Duodenal mucosa (tissue), 2 donors: ENCODE measurements at regions not wholly inside any gene's neighbourhood (a gene's known extent, or its start where the extent isn't known, plus 50 kb on each side); places are given as distances from the start of the nearest gene placed in this dataset.
"Not testable (repeated sequence)": the region's sequence is repeated elsewhere in the genome, so short reads cannot be mapped to it uniquely, and the experiment has no call there.

Experiments used
- H3K27ac ChIP-seq: one replicate; pipeline ENCODE4 v1.7.0; 2013; ENCODE audit warnings: low read depth, low read length
- H3K27me3 ChIP-seq, 2 donors: one replicate each; pipeline ENCODE4 v1.7.0; 2013; ENCODE audit warnings: low read length in 2 of 2, control low read depth in 1 of 2; ENCODE audit not compliant: insufficient read depth in 2 of 2, control insufficient read depth in 1 of 2
- H3K36me3 ChIP-seq, 2 donors: one replicate each; pipeline ENCODE4 v1.7.0; 2013; ENCODE audit warnings: low read length in 2 of 2, control low read depth in 1 of 2; ENCODE audit not compliant: insufficient read depth in 2 of 2, control insufficient read depth in 1 of 2
- H3K4me1 ChIP-seq, 2 donors: one replicate each; pipeline ENCODE4 v1.7.0; 2013; ENCODE audit warnings: low read length in 2 of 2, control low read depth in 1 of 2; ENCODE audit not compliant: insufficient read depth in 2 of 2, control insufficient read depth in 1 of 2
- H3K4me3 ChIP-seq, 2 donors: one replicate each; pipeline ENCODE4 v1.7.0; 2013; ENCODE audit warnings: low read length in 2 of 2, low read depth in 1 of 2
- H3K9ac ChIP-seq, 2 donors: one replicate each; pipeline ENCODE4 v1.7.0; 2013; ENCODE audit warnings: low read length in 2 of 2, low read depth in 1 of 2
- H3K9me3 ChIP-seq, 2 donors: one replicate each; pipeline ENCODE4 v1.7.0; 2013; ENCODE audit warnings: low read length in 2 of 2, control low read depth in 1 of 2; ENCODE audit not compliant: control insufficient read depth in 1 of 2

DNA sequence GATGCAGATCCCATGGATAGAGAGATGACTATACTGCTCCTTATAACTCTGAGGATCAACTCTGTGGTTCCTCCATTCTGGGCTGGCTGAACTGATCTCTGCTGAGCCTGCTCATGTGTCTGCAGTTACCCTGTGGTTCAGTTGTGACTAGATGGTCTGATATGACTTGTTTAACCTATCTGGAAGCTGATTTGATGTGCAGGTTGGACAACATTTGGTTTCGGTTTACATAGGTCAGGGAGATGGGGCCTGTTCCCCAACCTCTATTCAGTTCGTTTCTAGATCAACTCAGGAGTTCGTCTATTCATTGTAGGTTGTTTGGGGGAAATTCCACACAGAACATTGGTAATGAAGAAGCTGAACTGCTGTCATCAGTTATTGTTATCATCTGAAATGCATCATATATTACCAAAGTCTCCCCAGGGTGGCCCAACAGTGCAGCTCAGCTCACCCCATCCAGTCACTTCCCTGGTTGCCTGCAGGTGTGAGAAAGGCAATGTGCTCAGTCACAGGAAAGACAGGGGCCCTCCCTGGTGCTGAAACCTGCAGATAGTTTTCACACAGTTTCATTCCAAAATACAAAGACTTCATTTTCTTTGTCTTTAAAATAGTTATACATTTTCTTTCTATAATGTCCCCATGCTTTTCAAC lies 415.0 kb downstream of the RPIA start:
- not testable (repeated sequence) for H3K4me1 ChIP-seq, H3K9me3 ChIP-seq, H3K4me3 ChIP-seq

GRCh38 chr2:89112434-89112833 lies 421.0 kb downstream of the RPIA start:
- not testable (repeated sequence) for H3K36me3 ChIP-seq, H3K27me3 ChIP-seq, H3K4me1 ChIP-seq, H3K4me3 ChIP-seq, H3K9me3 ChIP-seq, H3K9ac ChIP-seq, H3K27ac ChIP-seq

More for the DNA sequence above, 415.0 kb downstream of the RPIA start:
- H3K27ac ChIP-seq, H3K36me3 ChIP-seq, H3K27me3 ChIP-seq, H3K9ac ChIP-seq: not testable (repeated sequence)

DNA sequence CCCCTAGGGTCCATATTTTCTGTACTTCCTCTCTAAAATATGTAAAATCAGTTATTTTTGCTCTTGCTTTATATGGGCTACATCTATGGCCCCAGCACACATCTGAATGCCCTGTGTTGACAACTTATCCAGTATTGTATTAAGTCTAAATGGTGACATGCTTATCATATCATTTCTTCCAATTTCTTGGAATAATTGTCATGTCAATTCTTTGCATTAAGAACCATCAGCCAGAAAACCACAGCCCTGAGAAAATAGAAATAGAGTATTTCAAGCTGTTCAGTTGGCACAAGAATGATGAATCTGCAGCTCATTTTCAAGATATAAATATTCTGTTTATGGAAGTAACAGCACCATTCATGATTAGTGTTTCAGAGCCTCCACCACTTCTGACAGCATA lies 421.8 kb downstream of the RPIA start:
- H3K27me3 ChIP-seq, H3K36me3 ChIP-seq, H3K4me3 ChIP-seq, H3K4me1 ChIP-seq, H3K9me3 ChIP-seq, H3K27ac ChIP-seq, H3K9ac ChIP-seq: not testable (repeated sequence)

DNA sequence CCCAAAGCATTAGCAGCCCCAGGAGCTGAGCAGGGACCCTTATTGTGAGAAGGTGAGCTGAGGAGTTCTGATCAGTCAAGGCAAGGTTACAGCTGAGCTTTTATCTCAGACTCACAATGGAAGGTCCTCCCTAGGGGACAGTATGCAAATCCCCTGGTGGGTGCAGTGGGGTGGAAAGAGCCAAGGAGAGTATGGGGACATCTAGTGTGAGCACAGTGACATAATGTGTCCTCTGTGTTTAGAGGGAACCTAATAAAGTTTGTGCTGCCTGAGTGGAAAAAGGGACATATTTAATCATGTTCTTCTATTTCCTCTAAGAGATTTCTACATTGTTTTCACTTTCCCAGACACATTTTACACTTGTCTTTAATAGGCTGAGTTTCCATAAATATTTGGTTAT lies 438.0 kb downstream of the RPIA start:
- not testable (repeated sequence) for H3K9ac ChIP-seq, H3K27ac ChIP-seq, H3K4me1 ChIP-seq, H3K4me3 ChIP-seq, H3K36me3 ChIP-seq, H3K27me3 ChIP-seq, H3K9me3 ChIP-seq

- H3K9ac ChIP-seq, result not testable (repeated sequence)
Measured at GRCh38 chr2:89130665-89131308, 439.3 kb downstream of the RPIA start.

DNA sequence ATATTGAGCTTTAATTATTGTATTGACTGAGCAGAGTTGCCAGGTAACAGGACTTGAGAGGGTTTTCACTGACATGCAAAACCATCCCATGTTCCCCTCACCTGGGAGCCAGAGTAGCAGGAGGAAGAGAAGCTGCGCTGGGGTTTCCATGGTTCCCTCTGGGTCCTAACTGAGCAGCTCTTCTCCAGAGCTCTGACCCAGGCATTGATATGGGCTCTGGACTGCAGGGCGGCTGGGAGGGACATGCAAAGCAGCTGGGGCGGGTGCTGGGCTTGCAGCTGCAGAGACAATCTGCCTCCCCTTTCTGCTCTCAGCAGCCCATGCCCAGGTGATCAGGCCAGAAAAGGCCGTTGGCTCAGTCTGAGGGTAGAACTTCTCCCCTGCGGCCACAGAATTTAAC lies 451.5 kb downstream of the RPIA start:
- H3K27ac ChIP-seq, H3K4me3 ChIP-seq, H3K9me3 ChIP-seq, H3K27me3 ChIP-seq, H3K9ac ChIP-seq, H3K4me1 ChIP-seq, H3K36me3 ChIP-seq: not testable (repeated sequence)

More at GRCh38 chr2:89130665-89131308, 439.3 kb downstream of the RPIA start:
- H3K4me3 ChIP-seq, H3K9me3 ChIP-seq, H3K27me3 ChIP-seq, H3K4me1 ChIP-seq, H3K36me3 ChIP-seq, H3K27ac ChIP-seq: not testable (repeated sequence)

DNA sequence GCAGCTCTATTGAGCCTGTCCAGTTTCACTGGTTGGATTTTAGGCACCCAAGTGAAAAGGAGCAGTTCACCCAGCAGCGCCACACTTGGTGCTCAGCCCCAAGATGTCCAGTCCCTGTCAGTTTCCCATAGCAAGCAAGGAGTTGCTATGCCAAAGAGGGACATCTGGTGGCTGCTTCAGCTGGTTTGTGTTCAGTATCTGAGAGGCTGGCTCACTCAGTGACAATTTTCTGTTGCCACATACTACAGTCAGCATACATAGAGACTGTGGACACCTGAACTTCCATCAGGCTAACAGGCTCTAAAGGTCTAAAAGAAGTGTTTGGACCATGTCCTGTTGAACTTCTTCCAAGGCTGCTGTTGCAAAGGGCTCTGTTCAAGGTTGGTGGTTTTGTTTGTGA lies 453.9 kb downstream of the RPIA start:
- not testable (repeated sequence) for H3K36me3 ChIP-seq, H3K27me3 ChIP-seq, H3K4me3 ChIP-seq, H3K27ac ChIP-seq, H3K9ac ChIP-seq, H3K4me1 ChIP-seq, H3K9me3 ChIP-seq

- not testable (repeated sequence) for H3K4me3 ChIP-seq, H3K9ac ChIP-seq, H3K9me3 ChIP-seq, H3K36me3 ChIP-seq, H3K27ac ChIP-seq, H3K4me1 ChIP-seq, H3K27me3 ChIP-seq
Measured at GRCh38 chr2:89148256-89148655, 456.8 kb downstream of the RPIA start.

GRCh38 chr2:89151699-89152098 lies 460.2 kb downstream of the RPIA start:
- not testable (repeated sequence) for H3K4me1 ChIP-seq, H3K9me3 ChIP-seq, H3K4me3 ChIP-seq, H3K27me3 ChIP-seq, H3K9ac ChIP-seq, H3K27ac ChIP-seq, H3K36me3 ChIP-seq

- H3K27me3 ChIP-seq, H3K4me3 ChIP-seq, H3K4me1 ChIP-seq, H3K36me3 ChIP-seq, H3K9ac ChIP-seq, H3K27ac ChIP-seq, H3K9me3 ChIP-seq: not testable (repeated sequence)
Measured at GRCh38 chr2:89152501-89152900, 461.0 kb downstream of the RPIA start.

GRCh38 chr2:89153210-89153609 lies 461.7 kb downstream of the RPIA start:
- not testable (repeated sequence) for H3K27me3 ChIP-seq, H3K4me1 ChIP-seq, H3K4me3 ChIP-seq, H3K27ac ChIP-seq, H3K9ac ChIP-seq, H3K9me3 ChIP-seq, H3K36me3 ChIP-seq
